Thyroid gland (tissue), 4 donors: ENCODE measurements at regions not wholly inside any gene's neighbourhood (a gene's known extent, or its start where the extent isn't known, plus 50 kb on each side); places are given as distances from the start of the nearest gene placed in this dataset.

Experiments used
- CTCF ChIP-seq, 6 experiments: fragments of 200-600 bp in 3 of 6; fragments of 450-650 bp in 3 of 6; sonication (generic) in 3 of 6; IDR thresholded peaks; one replicate each; pipeline ENCODE4 v1.5.1; 2016 to 2019; ENCODE audit warnings: antibody characterized with exemption in 6 of 6, mild to moderate bottlenecking in 2 of 6, inconsistent platforms in 1 of 6, moderate library complexity in 1 of 6
- POLR2A ChIP-seq, 2 donors: fragments of 450-650 bp; IDR thresholded peaks; one replicate each; pipeline ENCODE4 v1.6.1; 2017; ENCODE audit warnings: antibody characterized with exemption in 2 of 2, mild to moderate bottlenecking in 2 of 2, moderate library complexity in 1 of 2

- no peak for TF ChIP-seq POLR2A (IDR thresholded peaks at IDR 0.05)
- no peak for TF ChIP-seq CTCF (IDR thresholded peaks at IDR 0.05)
Measured at GRCh38 chr1:47690341-47691250, 252.8 kb downstream of the FOXD2 start.
